ENCODE measurements at regions not wholly inside any gene's neighbourhood (a gene's known extent, or its start where the extent isn't known, plus 50 kb on each side); places are given as distances from the start of the nearest gene placed in this dataset.

GRCh38 chr7:41470081-41470480, 232.8 kb downstream of the INHBA start:
- ChIA-PET CTCF (no interaction called here), POLR2A (no interaction called here)
- TF ChIP-seq CTCF (IDR thresholded peaks at IDR 0.05; ENCODE audit: control extremely low read depth, extremely low read depth, low read depth, missing control alignments) = no peak
- no peak for DNase-seq (ENCODE audit: extremely low spot score)

- TF ChIP-seq CTCF (IDR thresholded peaks at IDR 0.05; ENCODE audit: control extremely low read depth, extremely low read depth, low read depth, missing control alignments) = no peak
- DNase-seq (ENCODE audit: extremely low spot score) = no peak
- ChIA-PET POLR2A (no interaction called here), CTCF (interaction anchor here (1.9 kb wide), 1 partner anchor 9 kb away, joined by 7 read pairs; no protein-coding TSS in a partner anchor)
Measured at GRCh38 chr7:41467596-41467995, 235.3 kb downstream of the INHBA start.

- no peak for DNase-seq (ENCODE audit: extremely low spot score)
- no peak for TF ChIP-seq CTCF (IDR thresholded peaks at IDR 0.05; ENCODE audit: control extremely low read depth, extremely low read depth, low read depth, missing control alignments)
- POLR2A ChIA-PET = no interaction called here
- CTCF ChIA-PET = interaction anchor here (1.9 kb wide), 1 partner anchor 10 kb away, joined by 7 read pairs; no protein-coding TSS in a partner anchor
Measured at GRCh38 chr7:41466760-41467384, 236.0 kb downstream of the INHBA start.

GRCh38 chr7:41465571-41465970, 237.3 kb downstream of the INHBA start:
- TF ChIP-seq CTCF (IDR thresholded peaks at IDR 0.05; ENCODE audit: control extremely low read depth, extremely low read depth, low read depth, missing control alignments) = no peak
- ChIA-PET POLR2A (no interaction called here), CTCF (no interaction called here)
- no peak for DNase-seq (ENCODE audit: extremely low spot score)

- CTCF ChIA-PET = interaction anchor here (1.0 to 1.1 kb wide), 2 partner anchors 12 to 15 kb away, joined by 3 to 4 read pairs; no protein-coding TSS in a partner anchor
- DNase-seq (ENCODE audit: extremely low spot score) = no peak
Measured at GRCh38 chr7:41463770-41464470, 239.0 kb downstream of the INHBA start.

More at GRCh38 chr7:41463770-41464470, 239.0 kb downstream of the INHBA start:
- POLR2A ChIA-PET = no interaction called here
- TF ChIP-seq CTCF (IDR thresholded peaks at IDR 0.05; ENCODE audit: control extremely low read depth, extremely low read depth, low read depth, missing control alignments) = no peak

Measured in GM10248 (cell line).